ENCODE measurements at regions not wholly inside any gene's neighbourhood (a gene's known extent, or its start where the extent isn't known, plus 50 kb on each side); places are given as distances from the start of the nearest gene placed in this dataset.
A peak's percentile ranks its signal among the peaks of the same experiment; 100 is the strongest.
"Not testable (repeated sequence)": the region's sequence is repeated elsewhere in the genome, so short reads cannot be mapped to it uniquely, and the experiment has no call there.

- Mint-ChIP-seq H3K4me3 (no peak overlapping the region), H3K27ac (no peak overlapping the region), H3K36me3 (ENCODE audit: low read depth) (no peaks in the 10 kb centered on the region), H3K27me3 (ENCODE audit: low read depth) (no peaks in the 10 kb centered on the region), H3K4me1 (ENCODE audit: low read depth) (no peaks in the 10 kb centered on the region), H3K9me3 (ENCODE audit: insufficient read depth) (no peaks in the 10 kb centered on the region)
- no peak for DNase-seq
- ChIA-PET CTCF (no interaction called here), POLR2A (interaction anchor here (1.0 kb wide), 1 partner anchor 14 kb away, joined by 3 read pairs; no protein-coding TSS in a partner anchor)
- ATAC-seq, result no peak
Observed at GRCh38 chr7:51451751-51452476, 135.3 kb upstream of the COBL start.

GRCh38 chr7:51450541-51450940, 133.9 kb upstream of the COBL start:
- H3K9me3 Mint-ChIP-seq (ENCODE audit: insufficient read depth), result no peaks in the 10 kb centered on the region
- no peak overlapping the region for H3K27ac Mint-ChIP-seq
- DNase-seq (no peak), ATAC-seq (no peak)
- H3K36me3 Mint-ChIP-seq (ENCODE audit: low read depth), result no peaks in the 10 kb centered on the region
- H3K4me3 Mint-ChIP-seq, result no peak overlapping the region
- no peaks in the 10 kb centered on the region for H3K27me3 Mint-ChIP-seq (ENCODE audit: low read depth)
- no peaks in the 10 kb centered on the region for H3K4me1 Mint-ChIP-seq (ENCODE audit: low read depth)
- ChIA-PET CTCF (no interaction called here), POLR2A (no interaction called here)

- Mint-ChIP-seq H3K27ac (no peak overlapping the region), H3K27me3 (ENCODE audit: low read depth) (no peaks in the 10 kb centered on the region), H3K36me3 (ENCODE audit: low read depth) (no peaks in the 10 kb centered on the region), H3K9me3 (ENCODE audit: insufficient read depth) (peaks cover 8% of the 10 kb centered on the region), H3K4me3 (no peak overlapping the region), H3K4me1 (ENCODE audit: low read depth) (no peaks in the 10 kb centered on the region)
- ChIA-PET POLR2A (no interaction called here), CTCF (interaction anchor here (0.8 kb wide), 1 partner anchor 16 kb away, joined by 3 read pairs; no protein-coding TSS in a partner anchor)
- DNase-seq (no peak), ATAC-seq (no peak)
Observed at GRCh38 chr7:51446785-51447184, 130.2 kb upstream of the COBL start.

GRCh38 chr7:51446356-51446755, 129.7 kb upstream of the COBL start:
- POLR2A ChIA-PET, result no interaction called here

DNA sequence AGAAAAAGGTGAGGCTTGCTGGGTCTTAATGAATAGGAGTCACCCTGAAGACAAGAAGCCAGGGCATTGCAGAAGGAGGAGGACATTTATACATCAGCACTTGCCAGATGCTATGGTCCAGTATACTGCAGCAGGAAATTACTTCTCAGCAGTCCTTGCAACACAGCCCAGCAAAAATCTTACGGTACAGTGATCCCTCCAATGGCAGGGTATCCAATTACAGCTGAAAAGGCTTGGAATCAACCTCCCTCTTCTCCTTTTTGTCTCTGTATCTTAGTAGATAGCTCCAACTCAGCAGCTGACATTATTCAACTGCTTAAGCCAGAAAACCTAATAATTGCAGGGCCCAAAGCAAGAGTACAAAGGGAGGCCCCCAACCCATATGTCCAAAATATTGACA, 128.3 kb upstream of the COBL start:
- H3K9me3 Mint-ChIP-seq (ENCODE audit: insufficient read depth), result peaks cover 8% of the 10 kb centered on the region
- H3K4me1 Mint-ChIP-seq (ENCODE audit: low read depth), result no peaks in the 10 kb centered on the region
- ATAC-seq (no peak), DNase-seq (no peak)
- POLR2A ChIA-PET, result no interaction called here
- no peaks in the 10 kb centered on the region for H3K36me3 Mint-ChIP-seq (ENCODE audit: low read depth)
- no peak overlapping the region for H3K27ac Mint-ChIP-seq
- CTCF ChIA-PET, result no interaction called here
- H3K4me3 Mint-ChIP-seq, result no peak overlapping the region
- H3K27me3 Mint-ChIP-seq (ENCODE audit: low read depth), result no peaks in the 10 kb centered on the region

More at GRCh38 chr7:51446356-51446755, 129.7 kb upstream of the COBL start:
- Mint-ChIP-seq H3K36me3 (ENCODE audit: low read depth) (no peaks in the 10 kb centered on the region), H3K27me3 (ENCODE audit: low read depth) (no peaks in the 10 kb centered on the region), H3K4me3 (no peak overlapping the region), H3K9me3 (ENCODE audit: insufficient read depth) (peaks cover 8% of the 10 kb centered on the region), H3K27ac (no peak overlapping the region), H3K4me1 (ENCODE audit: low read depth) (no peaks in the 10 kb centered on the region)
- CTCF ChIA-PET, result interaction anchor here (0.8 kb wide), 1 partner anchor 16 kb away, joined by 3 read pairs; no protein-coding TSS in a partner anchor
- no peak for ATAC-seq
- no peak for DNase-seq

DNA sequence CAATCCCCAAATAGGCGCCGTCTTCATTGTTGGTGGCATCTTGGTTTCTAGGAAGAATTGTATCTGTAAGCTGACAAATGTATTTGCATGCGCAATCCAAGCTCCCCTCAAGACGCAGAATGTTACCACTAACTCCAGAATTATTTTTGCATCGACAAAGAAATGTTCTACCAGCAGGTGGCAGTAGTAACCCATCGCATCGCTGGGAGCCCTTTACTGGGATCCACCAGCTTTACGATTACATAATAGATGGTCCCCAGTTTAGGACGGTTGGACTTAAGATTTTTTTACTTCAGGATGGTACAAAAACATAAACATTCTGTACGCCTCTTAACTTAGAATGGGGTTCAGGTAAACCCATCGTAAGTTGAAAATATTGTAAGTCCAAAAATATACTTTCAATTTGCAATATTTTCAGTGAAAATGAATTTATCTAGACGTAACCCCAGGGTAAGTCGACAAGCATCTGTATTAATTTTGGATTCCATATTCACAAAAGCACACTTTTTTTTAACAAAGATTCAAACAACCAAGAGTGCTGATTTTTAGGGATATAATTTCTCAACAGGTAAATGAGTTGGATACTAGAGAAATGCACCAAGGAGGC, 114.0 kb upstream of the COBL start:
- POLR2A ChIA-PET, result no interaction called here
- Mint-ChIP-seq H3K4me1 (ENCODE audit: low read depth) (no peaks in the 10 kb centered on the region), H3K36me3 (ENCODE audit: low read depth) (no peaks in the 10 kb centered on the region), H3K9me3 (ENCODE audit: insufficient read depth) (no peaks in the 10 kb centered on the region), H3K27me3 (ENCODE audit: low read depth) (no peaks in the 10 kb centered on the region), H3K27ac (no peak overlapping the region), H3K4me3 (no peak overlapping the region)
- CTCF ChIA-PET, result interaction anchor here (0.8 to 1.3 kb wide), 4 partner anchors 16 to 268 kb away, joined by 3 to 4 read pairs (median 3); no protein-coding TSS in a partner anchor
- DNase-seq (peak; percentile 65), ATAC-seq (no peak)

- ATAC-seq (no peak), DNase-seq (no peak)
- Mint-ChIP-seq H3K27me3 (ENCODE audit: low read depth) (no peaks in the 10 kb centered on the region), H3K27ac (no peak overlapping the region), H3K36me3 (ENCODE audit: low read depth) (no peaks in the 10 kb centered on the region), H3K4me3 (no peak overlapping the region), H3K4me1 (ENCODE audit: low read depth) (no peaks in the 10 kb centered on the region), H3K9me3 (ENCODE audit: insufficient read depth) (no peaks in the 10 kb centered on the region)
- ChIA-PET POLR2A (no interaction called here), CTCF (interaction anchor here (1.3 kb wide), 1 partner anchor 266 kb away, joined by 3 read pairs; no protein-coding TSS in a partner anchor)
Observed at GRCh38 chr7:51428217-51428887, 111.7 kb upstream of the COBL start.

GRCh38 chr7:51426163-51426562, 109.6 kb upstream of the COBL start:
- no peak overlapping the region for H3K27ac Mint-ChIP-seq
- DNase-seq (no peak), ATAC-seq (no peak)
- H3K27me3 Mint-ChIP-seq (ENCODE audit: low read depth), result no peaks in the 10 kb centered on the region
- H3K4me3 Mint-ChIP-seq, result no peak overlapping the region
- no peaks in the 10 kb centered on the region for H3K36me3 Mint-ChIP-seq (ENCODE audit: low read depth)
- H3K9me3 Mint-ChIP-seq (ENCODE audit: insufficient read depth), result no peaks in the 10 kb centered on the region
- POLR2A ChIA-PET, result no interaction called here
- CTCF ChIA-PET, result no interaction called here
- H3K4me1 Mint-ChIP-seq (ENCODE audit: low read depth), result no peaks in the 10 kb centered on the region

- H3K27ac Mint-ChIP-seq; CTCF ChIA-PET; DNase-seq; H3K9me3 Mint-ChIP-seq (ENCODE audit: insufficient read depth); ATAC-seq; H3K27me3 Mint-ChIP-seq (ENCODE audit: low read depth); H3K4me3 Mint-ChIP-seq; H3K36me3 Mint-ChIP-seq (ENCODE audit: low read depth); H3K4me1 Mint-ChIP-seq (ENCODE audit: low read depth); POLR2A ChIA-PET: not testable (repeated sequence)
Observed at GRCh38 chr7:51409934-51410333, 93.3 kb upstream of the COBL start.

DNA sequence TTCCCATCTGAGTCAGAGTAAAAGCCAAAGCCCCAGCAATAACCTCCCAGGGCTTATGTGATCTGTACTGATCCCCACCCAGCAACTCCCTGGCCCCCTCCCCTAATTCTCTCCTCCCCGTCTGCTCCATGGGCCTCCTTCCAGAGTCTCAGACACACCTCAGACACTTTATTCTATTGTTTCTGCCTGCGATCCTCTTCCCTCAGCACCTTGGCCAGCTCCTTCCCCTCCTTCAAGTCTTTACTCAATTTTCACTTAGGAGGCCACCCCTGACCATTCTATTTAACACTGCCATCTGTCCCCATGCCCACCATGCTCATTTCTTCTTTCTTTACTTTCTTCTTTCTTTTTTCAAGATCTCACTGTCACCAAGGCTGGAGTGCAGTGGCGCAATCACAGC, 81.0 kb upstream of the COBL start:
- H3K27ac Mint-ChIP-seq, POLR2A ChIA-PET: not testable (repeated sequence)

GRCh38 chr7:51393003-51393402, 76.4 kb upstream of the COBL start:
- H3K4me1 Mint-ChIP-seq (ENCODE audit: low read depth); ATAC-seq; H3K4me3 Mint-ChIP-seq; H3K36me3 Mint-ChIP-seq (ENCODE audit: low read depth); DNase-seq; H3K9me3 Mint-ChIP-seq (ENCODE audit: insufficient read depth); CTCF ChIA-PET; H3K27ac Mint-ChIP-seq; POLR2A ChIA-PET; H3K27me3 Mint-ChIP-seq (ENCODE audit: low read depth): not testable (repeated sequence)

More for the DNA sequence above, 81.0 kb upstream of the COBL start:
- H3K27me3 Mint-ChIP-seq (ENCODE audit: low read depth); H3K4me1 Mint-ChIP-seq (ENCODE audit: low read depth); DNase-seq; H3K36me3 Mint-ChIP-seq (ENCODE audit: low read depth); H3K9me3 Mint-ChIP-seq (ENCODE audit: insufficient read depth); H3K4me3 Mint-ChIP-seq; CTCF ChIA-PET; ATAC-seq: not testable (repeated sequence)

- H3K4me1 Mint-ChIP-seq (ENCODE audit: low read depth), result not testable (repeated sequence)
Observed at GRCh38 chr7:51389952-51390351, 73.3 kb upstream of the COBL start.

More at GRCh38 chr7:51389952-51390351, 73.3 kb upstream of the COBL start:
- POLR2A ChIA-PET; CTCF ChIA-PET; H3K27me3 Mint-ChIP-seq (ENCODE audit: low read depth); H3K9me3 Mint-ChIP-seq (ENCODE audit: insufficient read depth); H3K4me3 Mint-ChIP-seq; ATAC-seq; H3K27ac Mint-ChIP-seq; DNase-seq; H3K36me3 Mint-ChIP-seq (ENCODE audit: low read depth): not testable (repeated sequence)

All from activated CD8-positive, alpha-beta T cell treated with anti-CD3 and anti-CD28 coated beads, Interleukin-2, amount 10 ng/mL, durations not matched to agents 7 days and 5 days (primary cell).